IPS-18c (cell line): ENCODE measurements at regions not wholly inside any gene's neighbourhood (a gene's known extent, or its start where the extent isn't known, plus 50 kb on each side); places are given as distances from the start of the nearest gene placed in this dataset.

Source experiments
- H3K4me3 ChIP-seq: 2 replicates; pipeline ENCODE4 v1.7.0; 2013; ENCODE audit warnings: low read depth, mild to moderate bottlenecking, low read length, moderate library complexity; ENCODE audit not compliant: insufficient read depth
- H3K9me3 ChIP-seq: one replicate; pipeline ENCODE4 v1.6.1; 2013; ENCODE audit warnings: mild to moderate bottlenecking, low read length, moderate library complexity; ENCODE audit not compliant: control insufficient read depth, insufficient read depth

- H3K9me3 ChIP-seq, result no peaks in the 10 kb centered on the region
- no peak overlapping the region for H3K4me3 ChIP-seq
These were observed 486.1 kb upstream of the NRP1 start for GRCh38 chr10:33820531-33820930.

DNA sequence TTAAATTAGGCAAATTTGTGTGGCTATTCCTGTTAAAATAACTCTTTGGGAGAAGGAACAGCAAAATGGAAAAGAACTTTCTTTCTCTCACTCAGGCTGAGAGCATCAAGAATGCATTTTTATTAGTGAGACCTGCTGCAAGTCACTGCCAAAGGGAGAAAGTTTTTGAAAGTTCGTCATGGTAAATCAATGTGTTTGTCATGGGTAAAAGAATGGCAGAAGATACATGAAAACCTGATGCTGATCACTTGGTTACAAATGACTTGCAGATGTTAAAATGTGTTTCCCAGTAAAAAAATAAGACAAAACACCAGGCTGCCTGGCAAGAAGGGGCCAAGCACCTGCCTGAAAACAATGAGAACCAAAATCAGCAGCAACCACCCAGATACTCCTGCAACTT, 484.7 kb upstream of the NRP1 start:
- H3K4me3 ChIP-seq, result no peak overlapping the region
- no peaks in the 10 kb centered on the region for H3K9me3 ChIP-seq

- H3K9me3 ChIP-seq, result no peaks in the 10 kb centered on the region
- no peak overlapping the region for H3K4me3 ChIP-seq
These were observed 483.9 kb upstream of the NRP1 start for GRCh38 chr10:33818343-33818742.

- Histone ChIP-seq H3K4me3 (no peak overlapping the region), H3K9me3 (no peaks in the 10 kb centered on the region)
These were observed 483.1 kb upstream of the NRP1 start for GRCh38 chr10:33817605-33818004.

DNA sequence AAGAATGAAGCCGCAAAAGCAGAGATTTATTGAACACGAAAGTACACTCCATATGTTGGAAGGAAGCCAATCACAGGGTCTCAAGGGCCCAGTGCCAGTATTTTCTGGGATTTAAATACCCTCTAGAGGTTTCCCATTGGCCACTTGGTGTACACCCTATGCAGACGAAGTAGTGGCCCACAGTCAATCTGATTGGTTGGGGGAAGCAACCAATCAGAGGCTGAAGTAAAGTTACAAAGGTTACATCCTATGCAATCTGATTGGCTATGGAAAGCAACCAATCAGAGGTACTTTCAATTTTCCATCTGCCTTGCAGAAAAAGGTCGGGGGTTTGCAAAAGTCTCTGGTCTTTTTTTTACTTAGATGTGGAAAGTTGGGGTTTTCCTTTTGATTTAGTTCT, 481.3 kb upstream of the NRP1 start:
- no peaks in the 10 kb centered on the region for H3K9me3 ChIP-seq

DNA sequence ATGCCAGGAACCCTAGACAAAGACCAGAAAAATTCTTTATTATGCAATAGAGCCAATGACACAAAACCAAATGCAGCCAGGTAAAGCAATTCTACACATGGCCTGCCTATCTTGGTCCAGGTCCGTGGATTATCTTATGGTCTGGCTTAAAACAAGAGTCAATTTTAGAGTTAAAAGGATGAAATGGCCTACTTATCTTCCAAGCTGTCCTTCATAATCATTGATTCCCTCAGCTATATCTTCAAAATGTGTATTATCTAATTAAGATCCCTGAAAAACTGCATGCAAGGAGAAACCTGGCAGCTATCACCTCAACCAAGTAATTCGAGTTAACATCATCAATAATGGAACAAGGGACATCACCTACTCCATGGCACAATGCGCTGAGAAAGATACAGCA, 479.4 kb upstream of the NRP1 start:
- Histone ChIP-seq H3K4me3 (no peak overlapping the region), H3K9me3 (no peaks in the 10 kb centered on the region)

More for the DNA sequence above, 481.3 kb upstream of the NRP1 start:
- no peak overlapping the region for H3K4me3 ChIP-seq

DNA sequence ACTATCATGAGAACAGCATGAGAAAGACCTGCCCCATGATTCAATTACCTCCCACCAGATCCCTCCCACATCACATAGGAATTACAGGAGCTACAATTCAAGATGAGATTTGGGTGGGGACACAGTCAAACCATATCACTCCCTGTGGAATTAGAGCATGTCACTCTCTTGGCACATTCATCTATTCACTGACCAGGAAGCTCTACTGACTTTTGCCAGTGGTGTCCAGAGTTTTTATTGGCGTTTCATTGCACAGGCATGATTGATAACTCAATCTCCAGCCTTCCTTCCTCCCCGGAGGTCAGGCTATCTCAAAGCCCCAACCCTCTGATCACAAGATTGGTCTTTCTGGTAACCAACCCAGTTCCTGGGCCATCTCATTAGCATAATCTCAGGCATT, 478.9 kb upstream of the NRP1 start:
- Histone ChIP-seq H3K9me3 (no peaks in the 10 kb centered on the region), H3K4me3 (no peak overlapping the region)

GRCh38 chr10:33812586-33812985, 478.1 kb upstream of the NRP1 start:
- Histone ChIP-seq H3K4me3 (no peak overlapping the region), H3K9me3 (no peaks in the 10 kb centered on the region)

GRCh38 chr10:33810986-33811385, 476.5 kb upstream of the NRP1 start:
- Histone ChIP-seq H3K9me3 (no peaks in the 10 kb centered on the region), H3K4me3 (no peak overlapping the region)

- Histone ChIP-seq H3K4me3 (no peak overlapping the region), H3K9me3 (no peaks in the 10 kb centered on the region)
These were observed 475.3 kb upstream of the NRP1 start for GRCh38 chr10:33809732-33810131.

- no peak overlapping the region for H3K4me3 ChIP-seq
These were observed 474.0 kb upstream of the NRP1 start for GRCh38 chr10:33808475-33808874.

DNA sequence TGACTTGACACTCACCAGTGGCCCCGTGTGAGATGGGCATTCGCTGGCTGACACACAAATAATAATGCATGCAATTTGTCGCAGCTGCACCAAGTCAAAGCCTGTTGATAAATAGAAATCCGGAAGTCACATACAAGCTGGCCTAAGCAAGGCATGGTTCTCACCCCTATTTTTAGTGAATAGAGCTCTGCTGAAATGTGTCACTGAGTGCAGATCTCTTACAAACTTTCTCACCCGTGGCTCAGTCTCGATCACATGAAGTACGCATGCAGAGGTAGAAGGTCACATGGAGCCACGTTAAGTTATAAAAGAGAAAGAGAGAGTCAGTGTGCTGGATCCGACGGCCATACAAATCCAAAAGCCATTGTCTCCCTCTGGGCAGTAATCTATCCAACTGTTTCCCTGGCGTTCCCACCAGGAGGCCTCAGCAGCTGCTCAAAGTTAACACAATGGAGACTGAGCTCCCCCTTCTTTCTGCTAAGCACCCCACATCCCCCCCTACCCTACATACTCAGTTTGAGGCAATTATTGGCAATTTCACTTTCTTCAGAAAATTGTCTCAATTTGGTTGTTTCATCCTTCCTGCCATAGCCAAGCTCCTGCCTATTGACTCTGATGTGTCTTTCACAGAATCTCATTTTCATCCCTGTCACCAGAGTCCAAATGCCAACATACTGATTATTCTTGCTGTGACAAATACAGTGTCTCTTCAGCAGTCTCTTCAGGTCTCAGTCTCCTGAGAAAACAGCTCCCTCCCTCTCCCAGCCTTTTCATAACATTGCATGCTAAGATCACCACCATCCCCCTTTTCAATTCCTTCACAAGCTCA, 473.3 kb upstream of the NRP1 start:
- H3K9me3 ChIP-seq, result no peaks in the 10 kb centered on the region
- H3K4me3 ChIP-seq, result no peak overlapping the region

More at GRCh38 chr10:33808475-33808874, 474.0 kb upstream of the NRP1 start:
- H3K9me3 ChIP-seq, result no peaks in the 10 kb centered on the region

- H3K9me3 ChIP-seq, result no peaks in the 10 kb centered on the region
- H3K4me3 ChIP-seq, result no peak overlapping the region
These were observed 471.4 kb upstream of the NRP1 start for GRCh38 chr10:33805831-33806230.

- no peak overlapping the region for H3K4me3 ChIP-seq
- no peaks in the 10 kb centered on the region for H3K9me3 ChIP-seq
These were observed 470.1 kb upstream of the NRP1 start for GRCh38 chr10:33804584-33804983.

GRCh38 chr10:33803248-33803647, 468.8 kb upstream of the NRP1 start:
- Histone ChIP-seq H3K4me3 (no peak overlapping the region), H3K9me3 (no peaks in the 10 kb centered on the region)

GRCh38 chr10:33802566-33802965, 468.1 kb upstream of the NRP1 start:
- Histone ChIP-seq H3K4me3 (no peak overlapping the region), H3K9me3 (no peaks in the 10 kb centered on the region)

GRCh38 chr10:33801705-33802104, 467.2 kb upstream of the NRP1 start:
- H3K4me3 ChIP-seq, result no peak overlapping the region
- no peaks in the 10 kb centered on the region for H3K9me3 ChIP-seq

GRCh38 chr10:33800986-33801385, 466.5 kb upstream of the NRP1 start:
- no peaks in the 10 kb centered on the region for H3K9me3 ChIP-seq

GRCh38 chr10:33800545-33800944, 466.1 kb upstream of the NRP1 start:
- no peaks in the 10 kb centered on the region for H3K9me3 ChIP-seq
- no peak overlapping the region for H3K4me3 ChIP-seq

More at GRCh38 chr10:33800986-33801385, 466.5 kb upstream of the NRP1 start:
- H3K4me3 ChIP-seq, result no peak overlapping the region
